SK-N-SH treated with all-trans-retinoic acid at 6 μM for 48 hours (cell line): ENCODE measurements at regions not wholly inside any gene's neighbourhood (a gene's known extent, or its start where the extent isn't known, plus 50 kb on each side); places are given as distances from the start of the nearest gene placed in this dataset.

ENCODE experiments used
- ARNTL ChIP-seq: fragments of 450-650 bp; formaldehyde crosslinking; IDR thresholded peaks from 2 replicates; pipeline ENCODE4 v1.5.0; 2020; ENCODE audit warnings: low read depth, mild to moderate bottlenecking, moderate library complexity, borderline replicate concordance
- BACH2 ChIP-seq: fragments of 250-450 bp; sonication (Bioruptor Pico); IDR thresholded peaks from 2 replicates; pipeline ENCODE4 v1.9.0; 2021; ENCODE audit warnings: mild to moderate bottlenecking, borderline replicate concordance
- ESRRG ChIP-seq: fragments of 250-450 bp; sonication (Bioruptor Pico); IDR thresholded peaks from 2 replicates; pipeline ENCODE4 v1.6.1; 2021; ENCODE audit warnings: mild to moderate bottlenecking
- GLIS3 ChIP-seq: fragments of 250-450 bp; sonication (Bioruptor Pico); IDR thresholded peaks from 2 replicates; pipeline ENCODE4 v1.5.0; 2020; ENCODE audit warnings: mild to moderate bottlenecking, moderate library complexity
- PPARA ChIP-seq: fragments of 250-450 bp; sonication (Bioruptor Pico); IDR thresholded peaks from 2 replicates; pipeline ENCODE4 v1.5.0; 2020; ENCODE audit warnings: mild to moderate bottlenecking, borderline replicate concordance
- RARB ChIP-seq: fragments of 250-450 bp; sonication (Bioruptor Pico); IDR thresholded peaks from 2 replicates; pipeline ENCODE4 v1.8.0; 2021; ENCODE audit warnings: mild to moderate bottlenecking, moderate library complexity
- TCF4 ChIP-seq: fragments of 250-450 bp; sonication (Bioruptor Pico); IDR thresholded peaks from 2 replicates; pipeline ENCODE4 v1.8.0; 2021; ENCODE audit warnings: mild to moderate bottlenecking, moderate library complexity, borderline replicate concordance
- ZFP30 ChIP-seq: fragments of 450-650 bp; formaldehyde crosslinking; IDR thresholded peaks from 2 replicates; pipeline ENCODE4 v1.5.0; 2022; ENCODE audit warnings: mild to moderate bottlenecking, moderate library complexity
- ZNF70 ChIP-seq: fragments of 450-650 bp; formaldehyde crosslinking; IDR thresholded peaks from 2 replicates; pipeline ENCODE4 v1.5.0; 2020; ENCODE audit warnings: mild to moderate bottlenecking, moderate library complexity
- TF ChIP-seq, protein P1 (sequence below): fragments of 250-450 bp; sonication (Bioruptor Pico); IDR thresholded peaks from 2 replicates; pipeline ENCODE4 v1.8.0; 2020; ENCODE audit warnings: mild to moderate bottlenecking, moderate library complexity, borderline replicate concordance

GRCh38 chr1:208460823-208461222, 216.6 kb upstream of the PLXNA2 start:
- TF ChIP-seq TCF4 (CRISPR knock-in tag), result no peak
- TF ChIP-seq, protein P1, sequence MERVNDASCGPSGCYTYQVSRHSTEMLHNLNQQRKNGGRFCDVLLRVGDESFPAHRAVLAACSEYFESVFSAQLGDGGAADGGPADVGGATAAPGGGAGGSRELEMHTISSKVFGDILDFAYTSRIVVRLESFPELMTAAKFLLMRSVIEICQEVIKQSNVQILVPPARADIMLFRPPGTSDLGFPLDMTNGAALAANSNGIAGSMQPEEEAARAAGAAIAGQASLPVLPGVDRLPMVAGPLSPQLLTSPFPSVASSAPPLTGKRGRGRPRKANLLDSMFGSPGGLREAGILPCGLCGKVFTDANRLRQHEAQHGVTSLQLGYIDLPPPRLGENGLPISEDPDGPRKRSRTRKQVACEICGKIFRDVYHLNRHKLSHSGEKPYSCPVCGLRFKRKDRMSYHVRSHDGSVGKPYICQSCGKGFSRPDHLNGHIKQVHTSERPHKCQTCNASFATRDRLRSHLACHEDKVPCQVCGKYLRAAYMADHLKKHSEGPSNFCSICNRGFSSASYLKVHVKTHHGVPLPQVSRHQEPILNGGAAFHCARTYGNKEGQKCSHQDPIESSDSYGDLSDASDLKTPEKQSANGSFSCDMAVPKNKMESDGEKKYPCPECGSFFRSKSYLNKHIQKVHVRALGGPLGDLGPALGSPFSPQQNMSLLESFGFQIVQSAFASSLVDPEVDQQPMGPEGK (CRISPR knock-in tag), result no peak
- TF ChIP-seq ARNTL (CRISPR knock-in tag), result no peak
- no peak for TF ChIP-seq ESRRG (CRISPR knock-in tag)
- no peak for TF ChIP-seq ZFP30 (CRISPR knock-in tag)
- no peak for TF ChIP-seq RARB (CRISPR knock-in tag)
- no peak for TF ChIP-seq ZNF70 (CRISPR knock-in tag)
- TF ChIP-seq GLIS3 (CRISPR knock-in tag), result no peak
- no peak for TF ChIP-seq BACH2 (CRISPR knock-in tag)
- no peak for TF ChIP-seq PPARA (CRISPR knock-in tag)
